Upper lobe of left lung (tissue), 4 donors: ENCODE measurements at regions not wholly inside any gene's neighbourhood (a gene's known extent, or its start where the extent isn't known, plus 50 kb on each side); places are given as distances from the start of the nearest gene placed in this dataset.

ENCODE experiments used
- EP300 ChIP-seq, 4 donors: sonication (generic); formaldehyde crosslinking; IDR thresholded peaks; one replicate each; pipeline ENCODE4 v1.5.1; 2017; ENCODE audit warnings: antibody characterized with exemption in 4 of 4, control low read depth in 2 of 4
- POLR2A ChIP-seq, 4 donors: fragments of 450-650 bp; IDR thresholded peaks; one replicate each; pipeline ENCODE4 v1.5.1; 2016 to 2017; ENCODE audit warnings: antibody characterized with exemption in 4 of 4, mild to moderate bottlenecking in 2 of 4
- POLR2AphosphoS5 ChIP-seq, 2 donors: sonication (generic); formaldehyde crosslinking; IDR thresholded peaks; one replicate each; pipeline ENCODE4 v1.5.1; 2017; ENCODE audit warnings: antibody characterized with exemption in 2 of 2
- TF ChIP-seq, protein P1 (sequence below), 6 experiments: fragments of 450-650 bp in 4 of 6; fragments of 200-600 bp in 2 of 6; sonication (generic) in 2 of 6; IDR thresholded peaks; one replicate each; pipeline ENCODE4 v1.5.1; 2016 to 2019; ENCODE audit warnings: antibody characterized with exemption in 6 of 6

DNA sequence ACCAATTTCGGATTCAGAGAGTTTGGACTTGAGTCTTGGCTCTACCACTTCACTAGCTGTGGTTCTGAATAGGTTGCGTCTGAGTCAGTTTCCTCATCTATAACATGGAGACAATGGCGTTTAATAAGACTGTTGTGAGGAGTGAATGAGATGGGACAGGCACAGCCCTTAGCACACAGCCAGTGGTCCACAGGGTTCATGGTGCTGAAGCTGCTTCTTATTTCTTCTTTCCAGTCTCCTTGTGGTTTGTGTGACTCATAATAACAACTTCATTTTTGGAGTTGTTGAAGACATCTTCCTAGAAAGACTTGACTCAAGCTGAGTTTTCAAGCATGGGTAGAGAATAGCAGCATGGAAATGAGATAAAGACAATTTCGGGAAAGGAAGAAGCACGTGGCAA, 172.6 kb upstream of the PPP2R2B start:
- no peak for TF ChIP-seq EP300 (IDR thresholded peaks at IDR 0.05)
- TF ChIP-seq, protein P1, sequence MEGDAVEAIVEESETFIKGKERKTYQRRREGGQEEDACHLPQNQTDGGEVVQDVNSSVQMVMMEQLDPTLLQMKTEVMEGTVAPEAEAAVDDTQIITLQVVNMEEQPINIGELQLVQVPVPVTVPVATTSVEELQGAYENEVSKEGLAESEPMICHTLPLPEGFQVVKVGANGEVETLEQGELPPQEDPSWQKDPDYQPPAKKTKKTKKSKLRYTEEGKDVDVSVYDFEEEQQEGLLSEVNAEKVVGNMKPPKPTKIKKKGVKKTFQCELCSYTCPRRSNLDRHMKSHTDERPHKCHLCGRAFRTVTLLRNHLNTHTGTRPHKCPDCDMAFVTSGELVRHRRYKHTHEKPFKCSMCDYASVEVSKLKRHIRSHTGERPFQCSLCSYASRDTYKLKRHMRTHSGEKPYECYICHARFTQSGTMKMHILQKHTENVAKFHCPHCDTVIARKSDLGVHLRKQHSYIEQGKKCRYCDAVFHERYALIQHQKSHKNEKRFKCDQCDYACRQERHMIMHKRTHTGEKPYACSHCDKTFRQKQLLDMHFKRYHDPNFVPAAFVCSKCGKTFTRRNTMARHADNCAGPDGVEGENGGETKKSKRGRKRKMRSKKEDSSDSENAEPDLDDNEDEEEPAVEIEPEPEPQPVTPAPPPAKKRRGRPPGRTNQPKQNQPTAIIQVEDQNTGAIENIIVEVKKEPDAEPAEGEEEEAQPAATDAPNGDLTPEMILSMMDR (IDR thresholded peaks at IDR 0.05), result no peak
- no peak for TF ChIP-seq POLR2AphosphoS5 (IDR thresholded peaks at IDR 0.05)
- no peak for TF ChIP-seq POLR2A (IDR thresholded peaks at IDR 0.05)
